Activated CD4-positive, alpha-beta T cell treated with anti-CD3 and anti-CD28 coated beads for 36 hours (primary cell): ENCODE measurements at regions not wholly inside any gene's neighbourhood (a gene's known extent, or its start where the extent isn't known, plus 50 kb on each side); places are given as distances from the start of the nearest gene placed in this dataset.

ENCODE experiments used
- ATAC-seq: fragments of 200-7000 bp; cut with Tn5 transposase; one replicate; pipeline ENCODE4 v1.10.0; 2021; ENCODE audit warnings: mild to moderate bottlenecking, moderate library complexity
- CTCF ChIA-PET: fragments of 350-600 bp; sonication (Branson Sonifier 250); formaldehyde crosslinking; loops from one replicate; lab custom pipeline; 2021; ENCODE audit warnings: antibody characterized with exemption; lab: Charles Lee
- POLR2A ChIA-PET: fragments of 350-600 bp; sonication (Branson Sonifier 250); formaldehyde crosslinking; loops from one replicate; lab custom pipeline; 2021; ENCODE audit warnings: antibody characterized with exemption, inconsistent platforms; lab: Charles Lee
- DNase-seq: peaks from one replicate; pipeline ENCODE4 v3.0.0-alpha.2; 2020
- H3K27ac Mint-ChIP-seq: one replicate; pipeline ENCODE4 v1.8.0; 2021; ENCODE audit warnings: mixed read lengths
- H3K27me3 Mint-ChIP-seq: one replicate; pipeline ENCODE4 v1.8.0; 2021; ENCODE audit warnings: mixed read lengths
- H3K36me3 Mint-ChIP-seq: one replicate; pipeline ENCODE4 v1.8.0; 2021; ENCODE audit warnings: low read depth, mixed read lengths
- H3K4me1 Mint-ChIP-seq: one replicate; pipeline ENCODE4 v1.8.0; 2021; ENCODE audit warnings: mixed read lengths
- H3K4me3 Mint-ChIP-seq: one replicate; pipeline ENCODE4 v1.8.0; 2021; ENCODE audit warnings: mild to moderate bottlenecking, moderate library complexity, mixed read lengths
- H3K9me3 Mint-ChIP-seq: one replicate; pipeline ENCODE4 v1.8.0; 2021; ENCODE audit warnings: low read depth, mixed read lengths
- intact Hi-C, 2 experiments: fragments of 100-400 bp; cut with DNase I in 1 of 2; cut with micrococcal nuclease in 1 of 2; formaldehyde crosslinking; loops; one replicate each; pipeline versions ENCODE4 v1.14.2 to v1.15.1; 2022 to 2024; cut with DNase I, micrococcal nuclease

DNA sequence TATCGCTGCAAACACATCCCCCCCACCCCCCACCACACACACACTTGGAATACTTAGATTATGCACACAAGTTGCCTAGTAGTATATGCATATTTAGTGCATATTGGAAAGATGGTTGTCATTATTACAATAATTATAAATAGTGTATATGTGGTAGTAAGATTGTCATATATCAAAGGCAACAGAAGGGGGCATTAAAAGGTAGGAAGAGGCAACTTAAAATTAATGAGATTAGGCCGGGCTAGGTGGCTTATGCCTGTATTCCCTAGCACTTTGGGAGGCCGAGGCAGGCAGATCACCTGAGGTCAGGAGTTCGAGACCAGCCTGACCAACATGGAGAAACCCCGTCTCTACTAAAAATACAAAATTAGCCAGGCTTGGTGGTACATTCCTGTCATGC lies 52.1 kb downstream of the GSC start:
- Mint-ChIP-seq H3K4me3 (no peak overlapping the region), H3K9me3 (no peaks in the 10 kb centered on the region), H3K27ac (no peak overlapping the region), H3K27me3 (peaks cover 2% of the 10 kb centered on the region), H3K4me1 (no peaks in the 10 kb centered on the region), H3K36me3 (no peaks in the 10 kb centered on the region)
- POLR2A ChIA-PET, result no interaction called here
- DNase-seq (no peak), ATAC-seq (no peak)
- CTCF ChIA-PET, result no interaction called here
- intact Hi-C loops, result loop anchor here in 1 of 2 experiments (1.0 kb wide), 1 partner anchor 478 kb away; no protein-coding TSS in a partner anchor

DNA sequence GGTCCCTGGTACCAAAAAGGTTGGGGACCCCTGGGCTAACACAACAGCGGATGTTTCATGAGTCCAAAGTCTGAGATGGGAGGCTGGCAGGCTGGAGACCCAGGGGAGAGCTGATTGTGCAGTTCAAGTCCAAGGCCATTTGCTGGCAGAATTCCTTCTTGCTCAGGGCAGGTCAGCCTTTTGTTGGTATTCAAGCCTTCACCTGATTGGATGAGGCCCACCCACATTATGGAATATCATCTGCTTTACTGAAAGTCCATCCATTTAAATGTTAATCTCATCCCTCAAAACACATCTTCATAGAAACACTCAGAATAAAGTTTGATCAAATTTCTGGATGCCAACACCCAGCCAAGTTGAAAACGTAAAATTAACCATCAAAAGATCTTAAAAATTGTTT lies 52.9 kb downstream of the GSC start:
- ChIA-PET POLR2A (no interaction called here), CTCF (no interaction called here)
- DNase-seq, result no peak
- Mint-ChIP-seq H3K27ac (no peak overlapping the region), H3K4me1 (no peaks in the 10 kb centered on the region), H3K36me3 (no peaks in the 10 kb centered on the region), H3K4me3 (no peak overlapping the region), H3K27me3 (peaks cover 2% of the 10 kb centered on the region), H3K9me3 (no peaks in the 10 kb centered on the region)
- intact Hi-C loops, result no loop called here
- no peak for ATAC-seq

DNA sequence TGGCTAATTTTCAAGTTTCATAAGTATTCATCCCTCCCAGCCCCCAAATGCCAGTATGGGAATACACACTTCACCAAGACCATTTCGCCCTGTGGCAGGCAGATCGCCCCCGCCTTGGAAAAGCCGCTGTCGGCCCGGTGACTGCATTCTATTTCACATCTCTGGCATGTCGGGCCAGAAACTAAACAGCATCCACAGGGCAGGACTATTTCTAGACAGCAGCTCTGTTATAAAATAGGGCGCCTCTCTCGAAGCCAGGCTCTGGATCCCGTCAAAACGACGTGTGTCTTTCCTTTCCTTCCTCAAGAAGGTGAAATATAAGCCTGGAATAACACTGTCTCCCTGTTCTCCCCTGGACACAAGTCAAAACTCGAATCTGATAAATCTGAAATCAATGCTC lies 56.8 kb downstream of the GSC start:
- intact Hi-C loops, result no loop called here
- ATAC-seq (no peak), DNase-seq (no peak)
- ChIA-PET CTCF (interaction anchor here (0.9 kb wide), 1 partner anchor 49 kb away, joined by 3 read pairs; no protein-coding TSS in a partner anchor), POLR2A (no interaction called here)
- no peaks in the 10 kb centered on the region for H3K4me1 Mint-ChIP-seq
- no peak overlapping the region for H3K4me3 Mint-ChIP-seq
- H3K9me3 Mint-ChIP-seq, result no peaks in the 10 kb centered on the region
- H3K27me3 Mint-ChIP-seq, result peaks cover 8% of the 10 kb centered on the region
- no peaks in the 10 kb centered on the region for H3K36me3 Mint-ChIP-seq
- no peak overlapping the region for H3K27ac Mint-ChIP-seq

DNA sequence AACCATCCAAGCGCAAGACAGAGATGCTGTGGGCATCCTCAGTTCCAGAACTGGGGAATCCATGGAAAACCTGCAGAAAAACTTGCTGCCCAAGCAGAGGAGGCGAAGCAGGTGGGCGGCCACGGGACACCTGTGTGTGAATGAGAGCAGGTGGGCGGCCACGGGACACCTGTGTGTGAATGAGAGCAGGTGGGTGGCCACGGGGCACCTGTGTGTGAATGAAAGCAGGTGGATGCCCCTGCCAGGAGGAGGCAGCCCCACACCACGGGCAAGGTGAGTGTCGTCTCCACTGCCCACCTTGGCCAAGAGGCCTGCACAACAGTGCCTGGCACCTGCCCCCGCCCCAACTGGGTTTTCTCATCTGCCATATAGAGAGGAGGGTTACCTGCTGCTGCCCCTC lies 59.2 kb downstream of the GSC start:
- no peaks in the 10 kb centered on the region for H3K9me3 Mint-ChIP-seq
- peaks cover 19% of the 10 kb centered on the region for H3K27me3 Mint-ChIP-seq
- no peak overlapping the region for H3K27ac Mint-ChIP-seq
- CTCF ChIA-PET, result no interaction called here
- POLR2A ChIA-PET, result no interaction called here
- intact Hi-C loops, result no loop called here
- no peaks in the 10 kb centered on the region for H3K4me1 Mint-ChIP-seq
- no peak for ATAC-seq
- DNase-seq, result no peak
- no peaks in the 10 kb centered on the region for H3K36me3 Mint-ChIP-seq
- no peak overlapping the region for H3K4me3 Mint-ChIP-seq

DNA sequence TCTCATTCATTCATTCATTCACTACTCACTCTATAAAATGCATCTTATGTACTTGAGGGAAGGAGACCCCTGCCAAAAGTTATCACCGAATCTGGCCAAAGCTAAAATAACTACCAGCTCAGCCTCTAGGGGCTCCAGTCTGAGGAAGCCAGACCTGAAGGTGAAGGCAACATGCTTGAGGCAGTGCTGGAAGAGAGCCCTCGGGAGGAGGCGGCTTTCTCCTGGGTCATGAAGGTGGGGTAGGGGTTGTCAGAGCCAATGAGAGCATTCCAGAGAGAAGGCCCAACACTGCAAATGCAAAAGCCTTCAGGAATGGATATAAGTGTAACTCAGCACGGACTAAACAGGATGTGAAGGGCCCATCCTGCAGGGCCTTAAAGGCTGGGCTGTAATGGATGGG lies 62.4 kb downstream of the GSC start:
- ChIA-PET POLR2A (no interaction called here), CTCF (interaction anchor here (0.5 kb wide), 1 partner anchor 143 kb away, joined by 3 read pairs; no protein-coding TSS in a partner anchor)
- H3K4me1 Mint-ChIP-seq, result no peaks in the 10 kb centered on the region
- intact Hi-C loops, result no loop called here
- no peak overlapping the region for H3K4me3 Mint-ChIP-seq
- no peaks in the 10 kb centered on the region for H3K36me3 Mint-ChIP-seq
- H3K27me3 Mint-ChIP-seq, result peaks cover 19% of the 10 kb centered on the region
- no peaks in the 10 kb centered on the region for H3K9me3 Mint-ChIP-seq
- no peak for ATAC-seq
- no peak for DNase-seq
- no peak overlapping the region for H3K27ac Mint-ChIP-seq

DNA sequence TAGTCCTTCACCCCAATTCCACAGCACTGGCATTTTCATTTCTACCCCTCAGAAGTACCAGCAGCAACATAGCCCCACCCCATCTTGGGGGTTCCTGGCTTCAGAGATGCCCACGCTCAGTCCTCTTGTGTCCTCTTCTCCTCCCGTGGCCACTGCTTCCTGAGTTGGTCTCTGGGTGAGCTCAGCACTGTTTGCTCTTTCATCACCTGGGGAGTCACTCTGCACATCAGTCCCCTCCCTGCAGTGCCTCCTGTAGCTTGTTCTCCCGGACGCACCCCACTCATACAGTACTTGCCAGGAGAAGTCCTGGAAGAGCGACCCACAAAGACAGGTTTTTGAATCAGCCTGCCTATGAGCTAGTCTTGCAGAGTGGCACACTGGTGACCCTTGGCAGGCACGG lies 63.8 kb downstream of the GSC start:
- intact Hi-C loops, result no loop called here

DNA sequence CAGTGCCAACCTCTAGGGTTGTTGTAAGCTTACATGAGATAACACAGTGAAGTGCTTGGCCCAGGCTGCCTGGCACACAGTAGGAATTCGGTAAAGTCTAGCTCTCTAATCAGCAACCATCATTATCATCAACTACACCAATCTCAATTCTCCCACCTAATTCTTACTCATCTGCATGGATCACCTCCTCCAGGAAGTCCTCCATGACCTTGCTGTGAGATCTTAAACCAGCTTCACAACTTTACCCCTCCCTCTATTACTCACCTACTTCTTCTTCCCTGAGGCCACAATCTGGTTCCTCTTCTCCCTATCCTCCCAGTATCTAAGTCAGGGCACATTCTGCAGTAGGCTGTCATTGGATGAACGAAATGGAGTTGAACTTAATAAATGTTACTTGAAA lies 67.3 kb downstream of the GSC start:
- Mint-ChIP-seq H3K4me1 (no peaks in the 10 kb centered on the region), H3K9me3 (no peaks in the 10 kb centered on the region), H3K4me3 (no peak overlapping the region), H3K36me3 (no peaks in the 10 kb centered on the region), H3K27ac (no peak overlapping the region), H3K27me3 (peaks cover 14% of the 10 kb centered on the region)
- intact Hi-C loops, result no loop called here
- no peak for ATAC-seq
- ChIA-PET CTCF (interaction anchor here (0.7 kb wide), 1 partner anchor 28 kb away, joined by 4 read pairs; no protein-coding TSS in a partner anchor), POLR2A (no interaction called here)
- no peak for DNase-seq

More for the DNA sequence above, 63.8 kb downstream of the GSC start:
- ChIA-PET CTCF (no interaction called here), POLR2A (no interaction called here)
- no peak for DNase-seq
- Mint-ChIP-seq H3K9me3 (no peaks in the 10 kb centered on the region), H3K27me3 (peaks cover 19% of the 10 kb centered on the region), H3K27ac (no peak overlapping the region), H3K4me1 (no peaks in the 10 kb centered on the region), H3K36me3 (no peaks in the 10 kb centered on the region), H3K4me3 (no peak overlapping the region)
- ATAC-seq, result no peak

DNA sequence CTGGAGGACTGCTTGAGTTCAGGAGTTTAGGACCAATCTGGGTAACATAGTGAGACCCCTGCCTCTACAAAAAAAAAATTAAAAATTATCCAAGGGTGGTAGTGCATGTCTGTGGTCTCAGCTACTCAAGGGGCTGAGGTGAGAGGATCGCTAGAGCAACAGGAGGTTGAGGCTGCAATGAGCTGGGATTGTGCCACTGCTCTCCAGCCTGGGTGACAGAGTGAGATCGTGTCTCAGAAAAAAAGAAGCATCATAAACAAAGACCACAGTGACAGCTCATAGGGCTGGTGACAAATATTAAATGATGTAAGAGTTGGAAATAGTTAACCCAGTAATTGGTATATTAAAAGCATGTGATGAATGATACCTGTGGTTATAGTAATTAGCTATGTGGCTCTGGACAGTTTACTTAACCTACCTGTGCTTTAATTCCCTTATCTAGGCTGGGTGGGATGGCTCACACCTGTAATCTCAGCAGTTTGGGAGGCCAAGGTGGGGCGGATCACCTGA lies 68.0 kb downstream of the GSC start:
- no peak for ATAC-seq
- H3K27ac Mint-ChIP-seq, result no peak overlapping the region
- peaks cover 9% of the 10 kb centered on the region for H3K27me3 Mint-ChIP-seq
- DNase-seq, result no peak
- no peaks in the 10 kb centered on the region for H3K9me3 Mint-ChIP-seq
- no peak overlapping the region for H3K4me3 Mint-ChIP-seq
- intact Hi-C loops, result no loop called here
- no peaks in the 10 kb centered on the region for H3K4me1 Mint-ChIP-seq
- ChIA-PET POLR2A (interaction anchor here (0.6 kb wide), 1 partner anchor 12 kb away, joined by 6 read pairs; no protein-coding TSS in a partner anchor), CTCF (no interaction called here)
- H3K36me3 Mint-ChIP-seq, result no peaks in the 10 kb centered on the region

DNA sequence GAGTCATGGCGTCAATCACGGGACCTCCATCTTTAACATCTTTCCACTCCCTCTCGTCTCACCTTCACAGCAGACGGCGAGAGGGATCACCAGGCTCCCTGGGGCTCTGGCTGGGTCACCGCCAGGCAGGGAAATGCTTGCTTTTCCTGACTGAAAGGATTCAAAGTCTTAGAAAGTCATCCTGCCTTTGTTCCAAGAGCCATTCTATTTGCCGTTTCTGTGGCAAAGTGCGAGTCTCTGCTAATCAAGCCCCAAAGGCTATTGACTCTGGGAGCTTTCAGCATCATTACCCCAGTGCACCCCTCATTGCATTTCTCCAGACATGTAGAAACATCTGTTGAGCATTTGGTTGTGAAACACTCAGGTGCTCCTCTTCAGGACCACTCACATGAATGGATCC lies 69.6 kb downstream of the GSC start:
- no peaks in the 10 kb centered on the region for H3K36me3 Mint-ChIP-seq
- H3K9me3 Mint-ChIP-seq, result no peaks in the 10 kb centered on the region
- ChIA-PET CTCF (no interaction called here), POLR2A (no interaction called here)
- H3K27ac Mint-ChIP-seq, result no peak overlapping the region
- H3K4me1 Mint-ChIP-seq, result no peaks in the 10 kb centered on the region
- ATAC-seq (no peak), DNase-seq (no peak)
- peaks cover 5% of the 10 kb centered on the region for H3K27me3 Mint-ChIP-seq
- intact Hi-C loops, result no loop called here
- H3K4me3 Mint-ChIP-seq, result no peak overlapping the region

DNA sequence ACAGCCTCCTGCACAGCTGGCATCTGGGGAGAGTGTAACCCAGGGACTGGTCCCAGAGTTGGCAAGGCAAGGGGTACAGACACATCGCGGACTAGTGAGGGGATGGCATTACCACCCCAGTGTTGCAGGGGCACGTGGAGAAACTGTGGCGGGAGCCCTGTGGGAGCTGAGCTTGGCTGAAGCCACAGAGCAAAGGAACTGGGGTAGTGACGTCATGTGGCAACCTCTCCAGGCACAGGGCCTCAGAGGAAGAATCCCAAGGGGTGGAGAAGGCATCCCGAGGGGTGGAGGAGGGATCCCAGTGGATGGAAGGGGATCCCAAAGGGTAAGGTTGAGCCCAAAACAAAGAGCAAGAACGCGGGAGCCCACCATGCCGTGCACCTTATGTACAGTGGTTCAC lies 70.1 kb downstream of the GSC start:
- no peak for ATAC-seq
- no peaks in the 10 kb centered on the region for H3K4me1 Mint-ChIP-seq
- H3K27me3 Mint-ChIP-seq, result peaks cover 5% of the 10 kb centered on the region
- intact Hi-C loops, result loop anchor here in 1 of 2 experiments (10.0 kb wide), 1 partner anchor 495 kb away; no protein-coding TSS in a partner anchor
- ChIA-PET POLR2A (no interaction called here), CTCF (interaction anchor here (1.0 kb wide), 1 partner anchor 10 kb away, joined by 4 read pairs; no protein-coding TSS in a partner anchor)
- H3K36me3 Mint-ChIP-seq, result no peaks in the 10 kb centered on the region
- no peaks in the 10 kb centered on the region for H3K9me3 Mint-ChIP-seq
- no peak overlapping the region for H3K4me3 Mint-ChIP-seq
- no peak for DNase-seq
- H3K27ac Mint-ChIP-seq, result no peak overlapping the region

DNA sequence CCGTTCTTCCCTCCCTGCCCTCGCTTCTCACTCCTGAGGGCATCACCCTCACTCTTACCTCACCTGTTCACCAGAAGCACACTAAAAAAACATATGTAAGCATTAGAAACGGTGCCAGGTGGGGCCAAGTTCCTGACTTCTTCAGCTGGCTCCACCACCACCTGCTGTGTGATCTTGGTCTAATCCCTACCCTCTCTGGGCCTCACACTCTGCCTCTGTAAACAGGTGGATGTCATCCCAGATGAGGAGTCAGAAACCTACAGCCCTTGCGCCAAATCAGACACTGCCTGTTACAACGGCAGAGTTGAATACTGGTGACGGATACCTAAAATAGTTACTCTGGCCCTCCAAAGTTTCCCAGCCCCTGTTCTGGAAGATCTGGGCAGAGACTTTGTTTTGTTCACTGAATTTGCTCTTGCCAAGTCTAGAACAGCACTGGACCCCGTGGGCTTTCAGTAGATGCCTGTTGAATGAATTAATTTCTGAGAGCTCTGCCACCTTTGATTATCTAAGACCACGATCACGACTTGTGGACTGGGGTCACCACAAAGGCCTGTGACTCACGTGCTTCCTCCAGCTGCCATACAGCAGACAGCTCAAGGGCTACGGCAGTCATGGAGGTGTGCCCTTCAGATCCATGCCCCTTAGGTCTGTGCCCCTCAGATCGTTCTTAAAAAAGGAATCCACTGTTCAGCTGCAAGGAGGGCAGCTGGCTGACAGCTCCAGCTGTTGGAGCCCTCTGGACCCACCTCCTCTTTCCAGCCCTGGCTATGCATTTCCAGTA lies 71.9 kb downstream of the GSC start:
- no peaks in the 10 kb centered on the region for H3K36me3 Mint-ChIP-seq
- H3K4me3 Mint-ChIP-seq, result no peak overlapping the region
- H3K27me3 Mint-ChIP-seq, result peaks cover 5% of the 10 kb centered on the region
- H3K9me3 Mint-ChIP-seq, result no peaks in the 10 kb centered on the region
- no peak for ATAC-seq
- H3K27ac Mint-ChIP-seq, result no peak overlapping the region
- H3K4me1 Mint-ChIP-seq, result no peaks in the 10 kb centered on the region
- CTCF ChIA-PET, result interaction anchor here (0.5 to 1.0 kb wide), 2 partner anchors 9 to 155 kb away, joined by 3 to 4 read pairs; no protein-coding TSS in a partner anchor
- POLR2A ChIA-PET, result no interaction called here
- intact Hi-C loops, result loop anchor here in 1 of 2 experiments (10.0 kb wide), 1 partner anchor 497 kb away; no protein-coding TSS in a partner anchor
- DNase-seq, result no peak

DNA sequence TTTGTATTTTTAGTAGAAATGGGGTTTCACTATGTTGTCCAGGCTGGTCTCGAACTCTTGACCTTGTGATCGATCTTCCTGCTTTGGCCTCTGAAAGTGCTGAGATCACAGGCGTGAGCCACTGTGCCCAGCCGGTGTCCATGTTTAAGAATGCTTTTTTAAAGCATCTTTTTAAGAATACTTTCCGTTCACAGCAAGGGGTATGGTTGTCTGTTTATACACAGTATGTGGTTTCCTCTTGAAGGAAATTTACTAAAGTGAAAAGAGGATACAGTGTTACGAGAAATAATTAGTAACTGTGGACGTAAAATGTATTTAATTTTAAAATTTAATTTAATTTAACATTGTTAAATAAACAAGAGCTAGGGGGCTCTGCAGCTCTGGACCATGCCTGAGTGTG lies 73.4 kb downstream of the GSC start:
- H3K27me3 Mint-ChIP-seq, result peaks cover 5% of the 10 kb centered on the region
- intact Hi-C loops, result loop anchor here in 1 of 2 experiments (10.0 kb wide), 1 partner anchor 498 kb away; no protein-coding TSS in a partner anchor
- POLR2A ChIA-PET, result no interaction called here
- H3K27ac Mint-ChIP-seq, result no peak overlapping the region
- ATAC-seq, result no peak
- CTCF ChIA-PET, result interaction anchor here (0.6 kb wide), 1 partner anchor 53 kb away, joined by 3 read pairs; no protein-coding TSS in a partner anchor
- no peaks in the 10 kb centered on the region for H3K4me1 Mint-ChIP-seq
- DNase-seq, result no peak
- H3K36me3 Mint-ChIP-seq, result no peaks in the 10 kb centered on the region
- H3K9me3 Mint-ChIP-seq, result no peaks in the 10 kb centered on the region
- no peak overlapping the region for H3K4me3 Mint-ChIP-seq
